Transverse colon (tissue), 4 donors: ENCODE measurements at regions not wholly inside any gene's neighbourhood (a gene's known extent, or its start where the extent isn't known, plus 50 kb on each side); places are given as distances from the start of the nearest gene placed in this dataset.

Source experiments
- CTCF ChIP-seq, 5 experiments: fragments of 200-600 bp in 3 of 5; fragments of 450-650 bp in 2 of 5; sonication (generic) in 3 of 5; IDR thresholded peaks; 1 replicate in 2 of 5; 2 replicates in 3 of 5; pipeline ENCODE4 v1.5.1; 2016 to 2017; ENCODE audit warnings: antibody characterized with exemption in 5 of 5, inconsistent platforms in 3 of 5, mild to moderate bottlenecking in 2 of 5, moderate library complexity in 1 of 5
- EP300 ChIP-seq: sonication (generic); formaldehyde crosslinking; IDR thresholded peaks from one replicate; pipeline ENCODE4 v1.6.1; 2017; ENCODE audit warnings: antibody characterized with exemption, low read depth
- POLR2A ChIP-seq: fragments of 450-650 bp; IDR thresholded peaks from one replicate; pipeline ENCODE4 v1.6.1; 2016; ENCODE audit warnings: antibody characterized with exemption, mild to moderate bottlenecking, moderate library complexity
- POLR2AphosphoS5 ChIP-seq, 3 donors: sonication (generic); formaldehyde crosslinking; IDR thresholded peaks; one replicate each; pipeline ENCODE4 v1.6.1; 2016; ENCODE audit warnings: antibody characterized with exemption in 3 of 3

GRCh38 chr11:128343870-128344269 lies 243.5 kb downstream of the ETS1 start:
- TF ChIP-seq CTCF (IDR thresholded peaks at IDR 0.05) (no peak), POLR2AphosphoS5 (IDR thresholded peaks at IDR 0.05) (no peak), POLR2A (no peak), EP300 (no peak)
